ENCODE measurements at regions not wholly inside any gene's neighbourhood (a gene's known extent, or its start where the extent isn't known, plus 50 kb on each side); places are given as distances from the start of the nearest gene placed in this dataset.
"Not testable (repeated sequence)": the region's sequence is repeated elsewhere in the genome, so short reads cannot be mapped to it uniquely, and the experiment has no call there.

DNA sequence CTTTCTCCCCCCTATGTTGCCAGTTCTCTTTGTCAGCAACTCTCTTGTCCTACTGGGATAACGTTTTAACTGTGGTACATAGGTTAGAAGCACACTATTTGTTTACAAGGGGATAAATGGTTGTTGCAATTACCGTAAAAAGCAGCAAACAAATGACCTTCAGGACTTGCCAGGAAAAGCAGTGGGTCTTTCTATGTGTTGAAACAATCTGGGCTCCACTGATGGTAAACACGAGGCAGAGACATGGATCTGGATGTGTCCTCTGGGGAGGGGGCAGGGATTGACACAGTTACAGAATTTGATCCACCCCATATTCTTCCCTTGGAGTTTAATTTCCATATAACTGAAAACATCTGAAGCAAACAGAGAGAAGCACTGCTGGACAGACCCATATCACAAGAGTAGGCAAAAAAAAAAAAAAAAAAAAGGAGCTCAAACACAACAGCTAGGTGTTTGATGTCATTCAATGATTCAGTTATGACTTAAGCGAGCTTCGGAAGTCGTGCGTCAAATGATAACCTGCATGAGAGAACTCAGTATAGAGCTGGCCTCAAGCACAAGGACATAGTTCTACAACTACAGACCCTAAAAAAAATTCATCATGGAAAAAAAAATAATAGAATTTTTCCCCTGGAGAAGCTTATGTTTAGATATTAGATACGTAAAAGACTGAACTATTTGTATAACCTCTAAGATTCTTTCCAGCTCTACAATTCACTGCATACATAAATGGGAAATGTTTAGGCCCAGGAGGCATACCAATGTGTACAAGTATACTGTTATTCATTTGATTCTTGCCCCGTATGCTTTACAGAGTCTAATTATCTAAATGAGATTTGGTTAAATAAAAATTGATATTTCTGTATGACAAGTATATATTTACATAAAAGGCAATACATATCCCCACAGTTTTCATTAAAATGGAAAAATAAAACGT lies 127.7 kb downstream of the ALDH8A1 start:
- no peak for DNase-seq

DNA sequence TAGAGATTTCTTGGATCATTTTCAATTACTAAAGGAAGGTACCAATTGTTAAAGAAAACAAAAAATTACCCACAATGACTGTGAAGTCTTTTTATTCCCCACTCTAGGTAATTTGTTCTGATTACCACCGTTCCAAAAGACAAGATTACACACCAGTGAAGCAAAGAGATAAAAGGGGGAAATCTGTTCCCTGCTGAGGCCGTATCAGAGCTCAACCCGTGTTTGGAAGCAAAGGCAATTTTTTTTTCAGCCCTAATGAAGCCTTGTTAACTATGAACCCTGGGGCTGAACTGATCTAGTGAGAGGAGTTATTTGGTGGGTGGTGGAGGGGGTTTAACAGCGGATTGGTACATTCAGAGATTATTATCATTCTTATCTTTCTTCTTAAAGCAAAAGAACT lies 128.5 kb downstream of the ALDH8A1 start:
- no peak for DNase-seq

GRCh38 chr6:134819863-134820800 lies 129.8 kb downstream of the ALDH8A1 start:
- no peak for DNase-seq

DNA sequence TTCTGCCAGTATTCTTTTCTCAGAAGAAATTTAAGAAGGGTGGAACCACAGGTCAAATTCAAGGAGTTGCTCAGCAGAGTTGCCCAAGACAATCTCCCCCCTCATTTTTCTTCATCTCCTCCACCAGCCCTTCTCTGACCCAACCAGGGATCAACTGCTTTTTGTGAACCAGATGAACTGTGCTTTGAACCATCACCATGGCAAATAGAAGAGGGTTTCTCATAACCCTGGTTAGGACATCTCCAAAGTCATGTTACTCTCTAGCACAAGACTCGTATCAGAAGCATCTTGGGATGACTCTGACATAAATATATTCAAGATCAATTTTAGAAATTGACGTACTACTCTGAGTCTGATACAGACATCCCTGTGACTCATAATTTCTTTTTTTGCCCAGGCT lies 130.7 kb downstream of the ALDH8A1 start:
- no peak for DNase-seq

- DNase-seq: no peak
Observed at GRCh38 chr6:134817448-134817847, 132.5 kb downstream of the ALDH8A1 start.

GRCh38 chr6:134816780-134817179 lies 133.1 kb downstream of the ALDH8A1 start:
- DNase-seq: no peak

DNA sequence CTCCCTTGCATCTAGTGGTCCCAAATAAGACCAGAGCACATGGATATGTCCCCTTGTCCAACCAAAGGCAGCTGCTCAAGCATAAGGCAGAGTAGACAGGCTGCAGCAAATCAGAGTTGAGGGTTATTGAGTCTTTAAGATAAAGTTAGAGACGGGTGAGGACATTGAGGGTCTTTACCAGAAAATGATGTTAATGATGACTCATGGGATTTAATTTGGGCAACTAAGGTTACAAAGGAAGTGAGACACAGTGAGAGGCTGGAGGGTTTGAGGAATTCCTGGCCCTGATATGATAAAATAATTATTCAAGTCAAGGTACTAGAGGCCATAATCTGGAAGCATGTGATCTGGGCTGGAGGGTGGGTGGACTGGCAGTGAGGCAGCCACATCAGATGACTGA lies 133.6 kb downstream of the ALDH8A1 start:
- no peak for DNase-seq

DNA sequence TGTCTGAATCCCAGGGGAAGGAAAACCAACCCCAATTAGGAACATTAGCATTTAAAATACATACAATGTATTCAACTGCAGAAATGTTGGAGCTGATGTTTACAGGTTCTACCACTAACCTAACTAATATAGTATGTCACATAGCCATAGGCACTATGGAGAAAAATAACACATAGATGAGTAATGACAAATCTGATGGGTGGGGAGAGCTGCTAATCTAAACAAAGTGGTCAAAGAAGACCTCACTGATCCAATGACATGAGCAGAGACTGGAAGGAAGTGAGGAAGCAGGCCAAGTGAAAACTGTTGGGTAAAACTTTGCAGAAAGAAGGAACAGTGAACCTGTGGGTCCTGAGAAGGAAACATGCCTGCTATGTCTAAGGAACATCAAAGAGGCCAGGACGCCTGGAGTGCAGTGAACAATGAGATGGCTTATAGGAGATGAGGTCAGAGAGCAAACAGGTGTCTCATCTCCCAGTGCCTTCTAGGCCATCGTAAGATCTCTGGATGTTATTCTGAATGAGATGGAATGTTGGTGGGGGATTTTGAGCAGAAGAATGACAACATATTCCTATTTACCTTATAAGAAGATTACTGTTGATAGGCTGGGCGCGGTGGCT lies 135.7 kb downstream of the ALDH8A1 start:
- DNase-seq: no peak

DNA sequence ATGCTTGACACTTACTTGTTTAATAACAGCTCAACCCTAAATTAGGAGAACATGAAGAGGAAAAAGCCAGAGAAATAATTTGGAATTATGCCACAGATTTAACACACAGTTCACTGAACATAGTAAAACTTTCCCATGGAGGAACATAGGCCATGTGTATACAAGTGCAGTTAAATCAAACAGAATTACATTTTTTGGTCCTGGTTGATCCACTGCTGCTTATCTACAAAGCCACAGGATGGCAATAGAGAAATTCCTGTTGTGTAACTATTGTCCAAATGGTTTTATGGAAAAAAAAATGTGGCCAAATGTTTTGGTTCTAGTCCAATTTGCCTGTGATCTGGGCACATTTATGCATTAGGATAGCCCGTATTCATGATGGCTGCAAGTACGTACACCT lies 136.8 kb downstream of the ALDH8A1 start:
- no peak for DNase-seq

- no peak for DNase-seq
Observed at GRCh38 chr6:134810402-134810801, 139.5 kb downstream of the ALDH8A1 start.

DNA sequence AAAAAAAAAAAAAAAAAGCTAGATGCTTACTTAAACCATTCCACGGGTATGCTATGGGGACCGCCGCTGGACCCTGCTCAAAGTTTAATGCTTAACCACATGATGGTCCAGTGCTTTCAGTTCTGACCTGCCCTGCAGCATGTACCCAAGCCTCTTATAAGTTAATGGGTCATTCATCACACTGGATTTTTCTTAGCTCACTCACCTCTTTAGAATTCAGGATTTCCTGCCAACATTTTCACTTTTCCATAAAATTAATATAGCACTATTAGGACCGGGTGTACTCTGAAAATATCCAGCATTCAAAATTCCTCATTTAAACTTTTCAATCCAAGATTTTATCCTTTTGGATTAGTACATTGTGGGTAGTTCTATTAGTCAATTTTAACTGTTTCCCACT lies 140.8 kb downstream of the ALDH8A1 start:
- no peak for DNase-seq

GRCh38 chr6:134806180-134806798 lies 143.6 kb downstream of the ALDH8A1 start:
- DNase-seq: no peak

DNA sequence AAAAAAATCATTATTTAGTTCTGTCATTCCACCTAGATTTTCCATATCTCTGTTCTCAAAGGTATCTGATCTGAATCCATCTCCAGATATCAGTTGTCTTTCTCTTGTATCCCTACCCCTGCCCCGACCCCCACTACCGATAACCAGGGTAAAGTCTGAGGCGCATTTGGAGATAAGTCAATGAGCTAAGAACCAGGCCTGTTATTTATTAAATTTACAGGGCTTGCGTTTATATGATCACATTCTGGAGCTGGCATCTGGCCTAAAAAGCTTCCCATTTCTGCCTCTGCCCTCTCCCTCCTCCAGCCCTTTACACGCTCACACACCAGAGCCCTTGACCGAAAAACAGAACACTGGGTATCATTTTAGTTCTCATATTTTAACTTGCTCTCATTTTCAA lies 144.7 kb downstream of the ALDH8A1 start:
- no peak for DNase-seq

DNA sequence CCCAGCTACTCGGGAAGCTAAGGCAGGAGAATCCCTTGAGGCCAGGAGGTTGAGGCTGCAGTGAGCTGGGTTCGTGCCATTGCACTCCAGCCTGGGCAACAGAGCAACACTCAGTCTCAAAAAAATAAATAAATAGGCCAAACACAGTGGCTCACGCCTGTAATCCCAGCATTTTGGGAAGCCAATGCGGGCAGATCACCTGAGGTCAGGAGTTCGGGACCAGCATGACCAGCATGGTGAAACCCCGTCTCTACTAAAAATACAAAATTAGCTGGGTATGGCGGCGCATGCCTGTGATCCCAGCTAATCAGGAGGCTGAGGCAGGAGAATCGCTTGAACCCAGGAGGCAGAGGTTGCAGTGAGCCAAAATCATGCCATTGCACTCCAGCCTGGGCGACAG lies 145.6 kb downstream of the ALDH8A1 start:
- not testable (repeated sequence) for DNase-seq

GRCh38 chr6:134802426-134803058 lies 147.4 kb downstream of the ALDH8A1 start:
- DNase-seq: no peak

GRCh38 chr6:134797400-134798113 lies 152.3 kb downstream of the ALDH8A1 start:
- DNase-seq: no peak

GRCh38 chr6:134795691-134796090 lies 154.2 kb downstream of the ALDH8A1 start:
- no peak for DNase-seq

- DNase-seq: no peak
Observed at GRCh38 chr6:134795001-134795400, 154.9 kb downstream of the ALDH8A1 start.

DNA sequence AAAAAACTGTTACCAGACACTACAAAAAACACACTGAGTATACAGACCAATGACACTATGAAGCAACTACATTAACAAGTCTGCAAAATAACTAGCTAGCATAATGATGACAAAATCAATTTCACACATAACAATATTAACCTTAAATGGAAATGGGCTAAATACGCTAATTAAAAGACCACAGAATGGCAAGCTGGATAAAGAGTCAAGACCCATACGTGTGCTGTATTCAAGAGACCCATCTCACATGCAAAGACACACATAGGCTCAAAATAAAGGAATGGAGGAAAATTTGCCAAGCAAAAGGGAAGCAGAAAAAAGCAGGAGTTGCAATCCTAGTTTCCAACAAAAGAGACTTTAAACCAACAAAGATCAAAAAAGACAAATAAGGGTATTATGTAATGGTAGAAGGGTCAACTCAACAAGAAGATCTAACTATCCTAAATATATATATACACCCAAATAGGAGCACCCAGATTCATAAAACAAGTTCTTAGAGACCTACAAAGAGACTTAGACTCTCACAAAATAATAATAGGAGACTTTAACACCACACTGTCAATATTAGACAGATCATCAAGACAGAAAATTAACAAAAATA lies 158.6 kb downstream of the ALDH8A1 start:
- not testable (repeated sequence) for DNase-seq

- DNase-seq: no peak
Observed at GRCh38 chr6:134787261-134787877, 162.5 kb downstream of the ALDH8A1 start.

DNA sequence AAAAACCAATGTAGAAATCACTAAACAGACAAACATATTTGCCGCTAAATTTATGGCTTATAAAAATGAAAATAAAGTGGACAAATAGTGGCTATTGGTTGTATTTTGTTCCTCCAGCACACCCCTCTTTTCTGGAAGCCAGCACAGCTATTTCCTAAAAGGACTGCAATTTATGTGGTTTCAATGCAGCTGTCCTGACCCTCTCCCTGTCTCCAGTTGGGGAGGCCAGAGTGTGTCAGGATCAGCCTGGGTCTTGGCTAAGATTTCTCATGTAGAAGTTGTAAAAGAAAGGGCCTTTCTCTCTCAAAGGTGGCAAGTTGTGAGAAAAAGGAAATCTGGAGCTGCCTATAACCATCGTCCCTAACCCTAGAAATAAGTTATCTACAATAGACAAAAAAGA lies 165.6 kb downstream of the ALDH8A1 start:
- no peak for DNase-seq

All from hematopoietic multipotent progenitor cell treated with erythropoietin and hydrocortisone succinate and interleukin-3 and kit ligand, for 6 days (in vitro differentiated cells).